IMR-90 (cell line): ENCODE measurements at regions not wholly inside any gene's neighbourhood (a gene's known extent, or its start where the extent isn't known, plus 50 kb on each side); places are given as distances from the start of the nearest gene placed in this dataset.

ENCODE experiments used
- ATAC-seq: fragments of 200-7000 bp; cut with Tn5 transposase; 2 replicates; pipeline ENCODE4 v1.9.1; 2020; ENCODE audit warnings: low read depth, mild to moderate bottlenecking, moderate library complexity
- BruUV-seq: library from RNA; stranded (reverse); fragments of 400-500 nt; replicated peaks from 2 replicates; lab custom pipeline; 2021; lab: Mats Ljungman, UMichigan
- CTCF ChIA-PET: fragments of 300-600 bp; formaldehyde crosslinking; extraction: SDS; loops from one replicate; lab custom pipeline; 2021; ENCODE audit warnings: antibody characterized with exemption; lab: Yijun Ruan, JAX
- POLR2A ChIA-PET: fragments of 300-600 bp; sonication (Branson Sonifier 250); formaldehyde crosslinking; loops from one replicate; lab custom pipeline; 2022; ENCODE audit warnings: antibody characterized with exemption; ENCODE audit not compliant: unreplicated experiment; lab: Charles Lee
- DNase-seq: peaks from one replicate; pipeline ENCODE4 v3.0.0; 2013
- H2AFZ ChIP-seq: replicated peaks from 2 replicates; pipeline ENCODE3; 2013; ENCODE audit warnings: low read length, mild to moderate bottlenecking; ENCODE audit not compliant: poor library complexity
- H2AK5ac ChIP-seq: 2 replicates; pipeline ENCODE4 v1.6.1; 2013; ENCODE audit warnings: low read depth, low read length, inconsistent platforms
- H2AK9ac ChIP-seq: replicated peaks from 2 replicates; pipeline ENCODE3; 2013; ENCODE audit warnings: mild to moderate bottlenecking, low read depth, low read length, moderate library complexity; ENCODE audit not compliant: poor library complexity
- H2BK120ac ChIP-seq: 2 replicates; pipeline ENCODE4 v1.6.1; 2013; ENCODE audit warnings: low read depth, low read length, inconsistent platforms
- H2BK15ac ChIP-seq: 3 replicates; pipeline ENCODE4 v1.6.1; 2013; ENCODE audit warnings: low read depth, low read length, inconsistent platforms
- H2BK20ac ChIP-seq: 2 replicates; pipeline ENCODE4 v1.6.1; 2013; ENCODE audit warnings: low read depth, mild to moderate bottlenecking, inconsistent platforms, low read length, moderate library complexity
- H2BK5ac ChIP-seq: 2 replicates; pipeline ENCODE4 v1.6.1; 2013; ENCODE audit warnings: mild to moderate bottlenecking, low read depth, low read length, inconsistent platforms; ENCODE audit not compliant: poor library complexity, severe bottlenecking
- H3K14ac ChIP-seq: replicated peaks from 2 replicates; pipeline ENCODE4 v1.6.1; 2013; ENCODE audit warnings: low read depth, low read length, inconsistent platforms
- H3K18ac ChIP-seq: 2 replicates; pipeline ENCODE4 v1.6.1; 2013; ENCODE audit warnings: low read depth, low read length, control low read depth
- H3K23ac ChIP-seq: 2 replicates; pipeline ENCODE4 v1.6.1; 2013; ENCODE audit warnings: low read depth, low read length, inconsistent platforms
- H3K27ac ChIP-seq: 2 replicates; pipeline ENCODE4 v1.5.1; 2013; ENCODE audit warnings: mild to moderate bottlenecking, control low read depth, low read length; ENCODE audit not compliant: insufficient read depth
- H3K27me3 ChIP-seq: 2 replicates; pipeline ENCODE4 v1.6.1; 2013; ENCODE audit warnings: low read length; ENCODE audit not compliant: control insufficient read depth, insufficient read depth
- H3K36me3 ChIP-seq: 2 replicates; pipeline ENCODE4 v1.6.1; 2013; ENCODE audit warnings: low read length, mixed read lengths; ENCODE audit not compliant: control insufficient read depth, insufficient read depth
- H3K4ac ChIP-seq: 2 replicates; pipeline ENCODE4 v1.6.1; 2013; ENCODE audit warnings: low read depth, low read length, inconsistent platforms
- H3K4me1 ChIP-seq: 2 replicates; pipeline ENCODE4 v1.6.1; 2013; ENCODE audit warnings: low read length, mixed read lengths; ENCODE audit not compliant: control insufficient read depth, insufficient read depth
- H3K4me2 ChIP-seq: 2 replicates; pipeline ENCODE4 v1.6.1; 2013; ENCODE audit warnings: low read depth, mild to moderate bottlenecking, control low read depth, low read length, moderate library complexity
- H3K4me3 ChIP-seq: 2 replicates; pipeline ENCODE4 v1.5.1; 2013; ENCODE audit warnings: low read depth, mild to moderate bottlenecking, control low read depth, low read length, moderate library complexity; ENCODE audit not compliant: insufficient read depth
- H3K56ac ChIP-seq: 2 replicates; pipeline ENCODE4 v1.6.1; 2013; ENCODE audit warnings: low read length, inconsistent platforms; ENCODE audit not compliant: insufficient read depth; ENCODE audit errors: extremely low read depth
- H3K79me1 ChIP-seq, 2 experiments: 2 replicates each; pipeline ENCODE4 v1.6.1; 2013; ENCODE audit warnings: low read length in 2 of 2, inconsistent platforms in 1 of 2, low read depth in 1 of 2
- H3K9ac ChIP-seq: 2 replicates; pipeline ENCODE4 v1.6.1; 2013; ENCODE audit warnings: low read depth, low read length, control low read depth
- H3K9me1 ChIP-seq: 2 replicates; pipeline ENCODE4 v1.6.1; 2013; ENCODE audit warnings: low read length, inconsistent platforms; ENCODE audit not compliant: insufficient read depth
- H3K9me3 ChIP-seq: 2 replicates; pipeline ENCODE4 v1.6.1; 2013; ENCODE audit warnings: low read length; ENCODE audit not compliant: control insufficient read depth, insufficient read depth
- H4K20me1 ChIP-seq: 2 replicates; pipeline ENCODE4 v1.6.1; 2013; ENCODE audit warnings: low read length, inconsistent platforms; ENCODE audit not compliant: insufficient read depth
- H4K5ac ChIP-seq: 2 replicates; pipeline ENCODE4 v1.6.1; 2013; ENCODE audit warnings: mild to moderate bottlenecking, low read depth, low read length, control low read depth
- H4K8ac ChIP-seq, 2 experiments: 2 replicates each; pipeline ENCODE4 v1.6.1; 2013; ENCODE audit warnings: low read depth in 2 of 2, low read length in 2 of 2, control low read depth in 1 of 2, inconsistent platforms in 1 of 2
- H4K91ac ChIP-seq: 2 replicates; pipeline ENCODE4 v1.6.1; 2013; ENCODE audit warnings: low read depth, low read length, inconsistent platforms; ENCODE audit not compliant: insufficient read depth
- NFE2L2 ChIP-seq: fragments of 150-350 bp; IDR thresholded peaks from 2 replicates; pipeline ENCODE4 v1.6.1; 2016; ENCODE audit warnings: low read depth, mild to moderate bottlenecking, low read length
- WGBS, 2 experiments: methylation state at CpG; one replicate each; pipeline versions ENCODE4 v1.1.5 to v1.1.7; 2013; ENCODE audit warnings: missing lambda C conversion rate in 2 of 2; ENCODE audit not compliant: insufficient read length in 1 of 2; ENCODE audit errors: extremely low coverage in 2 of 2; 5-methylcytosine and 5-hydroxymethylcytosine counted together
- dilution Hi-C: fragments of 300-500 bp; cut with HindIII; formaldehyde crosslinking; loops from one replicate; pipeline ENCODE4 v1.14.3; 2018; ENCODE audit warnings: low sequenced_read_pairs; ENCODE audit not compliant: unreplicated experiment
- in situ Hi-C: fragments of 300-500 bp; cut with MboI; formaldehyde crosslinking; loops from 3 replicates; pipeline ENCODE4 v1.14.3; 2019; ENCODE audit warnings: low sequenced_read_pairs, inconsistent platforms, mixed read lengths
- intact Hi-C: fragments of 100-400 bp; cut with micrococcal nuclease; formaldehyde crosslinking; loops from 2 replicates; pipeline ENCODE4 v1.10.0; 2022

DNA sequence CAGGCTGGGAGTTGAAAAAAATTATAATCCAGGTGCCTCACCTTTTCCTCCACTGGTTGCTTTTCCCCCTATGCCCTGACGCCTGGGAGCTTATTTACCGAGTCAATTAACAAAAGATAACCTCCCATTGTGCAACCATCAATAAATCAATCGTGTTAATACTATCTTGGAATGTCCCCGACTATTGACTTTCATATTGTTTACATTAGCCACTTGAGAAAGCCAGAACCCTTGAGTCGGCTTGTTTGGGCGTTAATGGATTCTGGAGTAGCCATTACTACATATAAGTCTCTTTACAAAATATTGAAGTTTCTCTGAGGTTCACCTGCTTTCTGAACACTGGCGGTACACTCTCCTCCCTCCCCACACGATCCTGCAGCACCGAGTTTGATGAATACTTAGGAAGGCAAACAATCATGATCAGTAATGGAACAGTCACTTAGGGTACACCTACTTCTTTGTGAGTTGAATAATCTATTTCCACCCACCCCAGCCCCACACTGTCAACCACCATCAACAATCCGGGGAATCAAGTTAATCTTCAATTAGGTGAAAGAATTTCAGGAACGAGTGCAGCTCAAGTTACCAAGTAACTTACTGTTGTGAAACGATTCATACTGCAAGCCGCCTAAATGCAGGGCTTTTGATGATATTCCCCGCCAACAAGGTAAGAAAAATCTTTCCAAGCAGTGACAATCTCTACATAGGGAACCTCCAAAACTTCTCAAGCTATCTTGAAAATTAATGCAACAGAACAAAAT, 159.3 kb upstream of the NR2F2 start:
- Histone ChIP-seq H3K23ac (no peak overlapping the region), H3K36me3 (no peaks in the 10 kb centered on the region; the same call in 1 of the 2 replicates), H2AK5ac (no peak overlapping the region), H3K9me1 (no peaks in the 10 kb centered on the region), H3K4me2 (no peak overlapping the region), H3K56ac (no peak overlapping the region), H3K4ac (no peak overlapping the region), H3K18ac (no peak overlapping the region), H3K9me3 (no peaks in the 10 kb centered on the region), H4K5ac (no peak overlapping the region), H3K4me3 (no peak overlapping the region), H2BK120ac (no peak overlapping the region), H2BK5ac (no peak overlapping the region), H4K8ac (no peak overlapping the region), H4K20me1 (no peaks in the 10 kb centered on the region), H3K14ac (no peak overlapping the region), H3K27ac (no peak overlapping the region), H4K91ac (no peak overlapping the region), H3K79me1 (no peaks in the 10 kb centered on the region), H3K4me1 (peaks cover 2% of the 10 kb centered on the region; the same call in 1 of the 2 replicates), H2BK20ac (no peak overlapping the region), H2AFZ (no peak overlapping the region), H2AK9ac (no peak overlapping the region), H3K9ac (no peak overlapping the region), H3K27me3 (no peaks in the 10 kb centered on the region), H2BK15ac (no peak overlapping the region)
- CTCF ChIA-PET: no interaction called here
- intact Hi-C loops (loop anchor here (10.0 kb wide), 1 partner anchor 886 kb away; no protein-coding TSS in a partner anchor), dilution Hi-C loops (no loop called here), in situ Hi-C loops (no loop called here)
- ATAC-seq (no peak), DNase-seq (no peak)
- POLR2A ChIA-PET: no interaction called here
- BruUV-seq: no TSS peak
- no peak for TF ChIP-seq NFE2L2
- WGBS, 2 experiments: 50% methylated on average over 2 of the region's 14 CpGs; no CpG with 5 or more reads in 1 of the 2 experiments
